NCI-H146 (cell line): ENCODE measurements at regions not wholly inside any gene's neighbourhood (a gene's known extent, or its start where the extent isn't known, plus 50 kb on each side); places are given as distances from the start of the nearest gene placed in this dataset.
"Not testable (repeated sequence)": the region's sequence is repeated elsewhere in the genome, so short reads cannot be mapped to it uniquely, and the experiment has no call there.

ENCODE experiments used
- DNase-seq: peaks from one replicate; lab custom pipeline; 2025; lab: John Stamatoyannopoulos, UW

- DNase-seq = no peak
Observed at GRCh38 chr6:144395014-144395413, 109.9 kb downstream of the UTRN start.

GRCh38 chr6:144395826-144396225 is 110.7 kb downstream of the UTRN start:
- no peak for DNase-seq

GRCh38 chr6:144397141-144397540 is 112.0 kb downstream of the UTRN start:
- DNase-seq = no peak

- no peak for DNase-seq
Observed at GRCh38 chr6:144400321-144400720, 115.2 kb downstream of the UTRN start.

- no peak for DNase-seq
Observed at GRCh38 chr6:144401736-144402733, 116.9 kb downstream of the UTRN start.

- DNase-seq = no peak
Observed at GRCh38 chr6:144402750-144403149, 117.6 kb downstream of the UTRN start.

GRCh38 chr6:144405163-144405562 is 120.0 kb downstream of the UTRN start:
- DNase-seq = no peak

GRCh38 chr6:144406796-144407195 is 121.7 kb downstream of the UTRN start:
- no peak for DNase-seq

- no peak for DNase-seq
Observed at GRCh38 chr6:144408161-144408560, 123.0 kb downstream of the UTRN start.

- DNase-seq = no peak
Observed at GRCh38 chr6:144410059-144410458, 124.9 kb downstream of the UTRN start.

- not testable (repeated sequence) for DNase-seq
Observed at GRCh38 chr6:144410574-144410973, 125.4 kb downstream of the UTRN start.

GRCh38 chr6:144411531-144412165 is 126.5 kb downstream of the UTRN start:
- DNase-seq = no peak

- no peak for DNase-seq
Observed at GRCh38 chr6:144413418-144413817, 128.3 kb downstream of the UTRN start.

GRCh38 chr6:144415014-144415413 is 129.9 kb downstream of the UTRN start:
- DNase-seq = no peak

GRCh38 chr6:144415835-144416237 is 130.7 kb downstream of the UTRN start:
- DNase-seq = no peak

GRCh38 chr6:144416244-144416643 is 131.1 kb downstream of the UTRN start:
- DNase-seq = no peak

- DNase-seq = no peak
Observed at GRCh38 chr6:144416773-144417172, 131.6 kb downstream of the UTRN start.

GRCh38 chr6:144417681-144418080 is 132.5 kb downstream of the UTRN start:
- no peak for DNase-seq

GRCh38 chr6:144418959-144419545 is 133.9 kb downstream of the UTRN start:
- DNase-seq = no peak

- no peak for DNase-seq
Observed at GRCh38 chr6:144423167-144423566, 138.0 kb downstream of the UTRN start.

GRCh38 chr6:144429753-144430152 is 144.6 kb downstream of the UTRN start:
- DNase-seq = no peak

GRCh38 chr6:144433446-144433845 is 148.3 kb downstream of the UTRN start:
- not testable (repeated sequence) for DNase-seq
